ENCODE measurements at regions not wholly inside any gene's neighbourhood (a gene's known extent, or its start where the extent isn't known, plus 50 kb on each side); places are given as distances from the start of the nearest gene placed in this dataset.

DNA sequence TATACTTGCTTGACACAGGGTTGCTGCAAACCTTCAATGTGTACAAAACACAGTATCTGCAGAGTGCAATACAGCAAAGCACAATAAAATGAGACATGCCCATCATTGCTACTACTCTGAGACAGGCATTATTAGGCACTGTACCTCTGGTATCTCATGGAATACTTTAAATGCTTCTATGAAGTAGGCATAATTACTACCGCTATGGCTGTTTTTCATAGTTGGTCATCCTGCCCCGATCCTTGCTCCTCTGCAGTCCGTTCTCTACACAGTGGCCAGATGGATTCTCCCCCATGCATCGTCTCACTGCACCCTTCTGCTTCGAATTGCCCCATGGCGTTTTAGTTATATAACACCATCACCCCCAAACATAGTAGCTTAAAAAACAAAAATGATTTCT is 83.0 kb upstream of the UBL3 start:
- TF ChIP-seq, protein P1, sequence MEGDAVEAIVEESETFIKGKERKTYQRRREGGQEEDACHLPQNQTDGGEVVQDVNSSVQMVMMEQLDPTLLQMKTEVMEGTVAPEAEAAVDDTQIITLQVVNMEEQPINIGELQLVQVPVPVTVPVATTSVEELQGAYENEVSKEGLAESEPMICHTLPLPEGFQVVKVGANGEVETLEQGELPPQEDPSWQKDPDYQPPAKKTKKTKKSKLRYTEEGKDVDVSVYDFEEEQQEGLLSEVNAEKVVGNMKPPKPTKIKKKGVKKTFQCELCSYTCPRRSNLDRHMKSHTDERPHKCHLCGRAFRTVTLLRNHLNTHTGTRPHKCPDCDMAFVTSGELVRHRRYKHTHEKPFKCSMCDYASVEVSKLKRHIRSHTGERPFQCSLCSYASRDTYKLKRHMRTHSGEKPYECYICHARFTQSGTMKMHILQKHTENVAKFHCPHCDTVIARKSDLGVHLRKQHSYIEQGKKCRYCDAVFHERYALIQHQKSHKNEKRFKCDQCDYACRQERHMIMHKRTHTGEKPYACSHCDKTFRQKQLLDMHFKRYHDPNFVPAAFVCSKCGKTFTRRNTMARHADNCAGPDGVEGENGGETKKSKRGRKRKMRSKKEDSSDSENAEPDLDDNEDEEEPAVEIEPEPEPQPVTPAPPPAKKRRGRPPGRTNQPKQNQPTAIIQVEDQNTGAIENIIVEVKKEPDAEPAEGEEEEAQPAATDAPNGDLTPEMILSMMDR (IDR thresholded peaks at IDR 0.05; ENCODE audit: extremely low read depth in 1 of 2, insufficient read depth in 1 of 2, low read depth in 1 of 2, low read length in 2 of 2) = no peak
- TF ChIP-seq, protein P2, sequence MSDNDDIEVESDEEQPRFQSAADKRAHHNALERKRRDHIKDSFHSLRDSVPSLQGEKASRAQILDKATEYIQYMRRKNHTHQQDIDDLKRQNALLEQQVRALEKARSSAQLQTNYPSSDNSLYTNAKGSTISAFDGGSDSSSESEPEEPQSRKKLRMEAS (IDR thresholded peaks at IDR 0.05; ENCODE audit: insufficient read depth, insufficient read length) = no peak
